Endothelial cell of umbilical vein (primary cell): ENCODE measurements at regions not wholly inside any gene's neighbourhood (a gene's known extent, or its start where the extent isn't known, plus 50 kb on each side); places are given as distances from the start of the nearest gene placed in this dataset.

Experiments used
- CTCF ChIP-seq, 2 donors: IDR thresholded peaks; 1 replicate in 1 of 2; 2 replicates in 1 of 2; pipeline ENCODE4 v1.5.1; 2011; ENCODE audit warnings: low read length in 2 of 2, mild to moderate bottlenecking in 2 of 2, moderate library complexity in 2 of 2, control low read depth in 1 of 2, inconsistent platforms in 1 of 2, low read depth in 1 of 2; ENCODE audit not compliant: insufficient read depth in 1 of 2; ENCODE audit errors: extremely low read depth in 1 of 2
- GATA2 ChIP-seq: IDR thresholded peaks from 2 replicates; pipeline ENCODE4 v1.7.0; 2011; ENCODE audit warnings: low read depth, mild to moderate bottlenecking, moderate library complexity, mixed read lengths, low read length; ENCODE audit not compliant: insufficient read length, insufficient read depth

- TF ChIP-seq GATA2: no peak
- no peak for TF ChIP-seq CTCF (IDR thresholded peaks at IDR 0.05; ENCODE audit: extremely low read depth in 1 of 2, insufficient read depth in 1 of 2, low read depth in 1 of 2, low read length in 2 of 2)
These were observed 77.5 kb upstream of the C14orf180 start for GRCh38 chr14:104502060-104502459.
